Bronchial epithelial cell (primary cell): ENCODE measurements at regions not wholly inside any gene's neighbourhood (a gene's known extent, or its start where the extent isn't known, plus 50 kb on each side); places are given as distances from the start of the nearest gene placed in this dataset.

Experiments used
- DNase-seq: peaks from one replicate; pipeline ENCODE4 v3.0.0-alpha.2; 2010; ENCODE audit warnings: low read depth
- FAIRE-seq: peaks from 2 replicates; lab custom pipeline; 2011; peaks lifted over from hg19 to GRCh38; lab: Jason Lieb, UNC
- H3K27me3 ChIP-seq: 2 replicates; pipeline ENCODE4 v1.5.1; 2011; ENCODE audit warnings: low read length; ENCODE audit not compliant: control insufficient read depth, insufficient read depth
- H3K36me3 ChIP-seq: 2 replicates; pipeline ENCODE4 v1.5.1; 2011; ENCODE audit warnings: low read length; ENCODE audit not compliant: control insufficient read depth, insufficient read depth
- H3K4me3 ChIP-seq: 2 replicates; pipeline ENCODE4 v1.5.1; 2011; ENCODE audit warnings: mild to moderate bottlenecking, low read depth, low read length, control low read depth
- CTCF ChIP-seq: IDR thresholded peaks from 2 replicates; pipeline ENCODE4 v1.5.1; 2011; ENCODE audit warnings: mild to moderate bottlenecking, moderate library complexity, low read length, control low read depth, inconsistent platforms; ENCODE audit not compliant: insufficient read depth, severe bottlenecking

DNA sequence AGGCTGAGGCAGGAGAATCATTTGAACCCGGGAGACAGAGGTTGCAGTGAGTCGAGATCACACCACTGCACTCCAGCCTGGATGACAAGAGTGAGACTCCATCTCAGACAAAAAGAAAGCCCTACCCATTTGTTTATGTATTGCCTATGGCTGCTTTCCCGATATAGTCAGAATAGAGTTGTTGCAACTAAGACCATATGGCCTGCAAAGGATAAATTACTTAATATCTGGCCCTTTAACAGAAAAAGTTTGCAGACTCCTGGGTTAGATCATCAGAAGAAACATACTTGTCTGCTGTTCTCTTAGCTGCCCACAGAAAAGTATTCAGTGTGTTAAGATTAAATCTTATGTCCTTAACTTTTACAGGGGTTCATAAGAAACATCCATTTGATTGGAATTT lies 122.4 kb upstream of the VASH1 start:
- FAIRE-seq (no peak), DNase-seq (no peak)
- H3K27me3 ChIP-seq, result peaks cover 1% of the 10 kb centered on the region
- TF ChIP-seq CTCF, result no peak
- H3K36me3 ChIP-seq, result no peaks in the 10 kb centered on the region
- no peak overlapping the region for H3K4me3 ChIP-seq

DNA sequence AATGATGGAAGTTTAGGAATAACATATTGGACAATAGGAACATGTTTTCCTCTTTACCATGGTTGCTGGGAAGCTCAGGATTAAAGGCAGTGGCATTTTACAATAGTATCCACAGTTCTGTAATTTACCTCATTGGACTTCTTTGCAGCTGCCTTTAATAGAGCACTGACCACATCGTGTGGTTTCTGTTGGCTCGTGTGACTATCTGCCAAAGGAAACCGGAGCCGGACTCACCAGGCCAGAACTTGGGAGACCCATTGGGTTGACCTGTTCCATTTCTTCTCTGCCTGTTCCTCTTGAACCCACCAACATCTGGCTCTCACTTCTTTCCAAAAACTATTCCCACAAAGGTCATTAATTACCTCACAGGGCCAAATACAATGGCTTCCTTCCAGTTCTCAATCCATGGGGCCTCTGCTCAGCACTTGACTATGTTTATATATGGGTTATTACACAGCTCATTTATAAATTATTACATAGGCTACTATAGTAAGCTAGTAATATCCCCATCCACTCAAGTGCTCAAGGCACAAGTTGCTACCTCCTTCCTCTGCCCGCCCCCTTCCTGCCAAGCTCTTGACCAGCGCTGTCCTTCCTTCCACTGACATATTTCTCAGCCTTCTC lies 121.5 kb upstream of the VASH1 start:
- no peak for TF ChIP-seq CTCF
- peaks cover 3% of the 10 kb centered on the region for H3K27me3 ChIP-seq
- no peak for DNase-seq
- FAIRE-seq, result no peak
- no peak overlapping the region for H3K4me3 ChIP-seq
- no peaks in the 10 kb centered on the region for H3K36me3 ChIP-seq

GRCh38 chr14:76640923-76641395 lies 120.3 kb upstream of the VASH1 start:
- FAIRE-seq (peak; percentile 23), DNase-seq (no peak)
- Histone ChIP-seq H3K36me3 (no peaks in the 10 kb centered on the region), H3K27me3 (peaks cover 3% of the 10 kb centered on the region), H3K4me3 (no peak overlapping the region)
- TF ChIP-seq CTCF, result no peak

GRCh38 chr14:76641541-76641940 lies 119.7 kb upstream of the VASH1 start:
- Histone ChIP-seq H3K4me3 (no peak overlapping the region), H3K27me3 (peaks cover 3% of the 10 kb centered on the region), H3K36me3 (no peaks in the 10 kb centered on the region)
- FAIRE-seq (no peak), DNase-seq (no peak)
- TF ChIP-seq CTCF, result no peak

GRCh38 chr14:76643887-76644286 lies 117.4 kb upstream of the VASH1 start:
- no peak for TF ChIP-seq CTCF
- Histone ChIP-seq H3K36me3 (no peaks in the 10 kb centered on the region), H3K4me3 (no peak overlapping the region), H3K27me3 (peaks cover 3% of the 10 kb centered on the region)
- no peak for FAIRE-seq
- no peak for DNase-seq
